Lung (tissue), 11 donors: ENCODE measurements at regions not wholly inside any gene's neighbourhood (a gene's known extent, or its start where the extent isn't known, plus 50 kb on each side); places are given as distances from the start of the nearest gene placed in this dataset.
A peak's percentile ranks its signal among the peaks of the same experiment; 100 is the strongest.
"Not testable (repeated sequence)": the region's sequence is repeated elsewhere in the genome, so short reads cannot be mapped to it uniquely, and the experiment has no call there.

ENCODE experiments used
- ATAC-seq: fragments of 200-7000 bp; cut with Tn5 transposase; one replicate; pipeline ENCODE4 v1.9.1; 2020; ENCODE audit warnings: moderate number of reproducible peaks; ENCODE audit not compliant: insufficient read depth, low FRiP score
- DNase-seq, 3 donors: peaks; one replicate each; pipeline ENCODE4 v3.0.0-alpha.2; 2013 to 2017
- H3K27ac ChIP-seq, 2 donors: one replicate each; pipeline ENCODE4 v1.5.1; 2013; ENCODE audit warnings: mild to moderate bottlenecking in 2 of 2, moderate library complexity in 2 of 2, control low read depth in 1 of 2, inconsistent platforms in 1 of 2, low read depth in 1 of 2, low read length in 1 of 2
- H3K27me3 ChIP-seq, 3 donors: one replicate each; pipeline ENCODE4 v1.5.1; 2013; ENCODE audit warnings: low read length in 2 of 3; ENCODE audit not compliant: control insufficient read depth in 3 of 3, insufficient read depth in 3 of 3
- H3K36me3 ChIP-seq, 4 donors: one replicate each; pipeline ENCODE4 v1.5.1; 2013; ENCODE audit warnings: low read length in 4 of 4, mild to moderate bottlenecking in 1 of 4, moderate library complexity in 1 of 4; ENCODE audit not compliant: control insufficient read depth in 4 of 4, insufficient read depth in 4 of 4
- H3K4me1 ChIP-seq, 5 donors: one replicate each; pipeline ENCODE4 v1.5.1; 2013; ENCODE audit warnings: low read length in 5 of 5, mild to moderate bottlenecking in 2 of 5, moderate library complexity in 1 of 5; ENCODE audit not compliant: control insufficient read depth in 5 of 5, insufficient read depth in 5 of 5
- H3K4me3 ChIP-seq: one replicate; pipeline ENCODE4 v1.5.1; 2013; ENCODE audit warnings: mild to moderate bottlenecking, control low read depth, moderate library complexity
- H3K9ac ChIP-seq, 2 donors: one replicate each; pipeline ENCODE4 v1.5.1; 2013; ENCODE audit warnings: low read length in 2 of 2, control low read depth in 1 of 2; ENCODE audit not compliant: insufficient read depth in 1 of 2
- H3K9me3 ChIP-seq, 4 donors: one replicate each; pipeline ENCODE4 v1.5.1; 2013; ENCODE audit warnings: low read length in 3 of 4, mild to moderate bottlenecking in 1 of 4, moderate library complexity in 1 of 4; ENCODE audit not compliant: control insufficient read depth in 4 of 4, insufficient read depth in 3 of 4
- CTCF ChIP-seq: IDR thresholded peaks from 2 replicates; pipeline ENCODE4 v1.5.1; 2012; ENCODE audit warnings: mild to moderate bottlenecking; ENCODE audit errors: control extremely low read depth, extremely low read depth
- WGBS, 2 donors: extraction: QIAGEN DNeasy Blood & Tissue Kit; methylation state at CpG; one replicate each; pipeline ENCODE4 v1.1.7; 2013; 5-methylcytosine and 5-hydroxymethylcytosine counted together
- donor health status: control.
- donor health status: control.
- donor health status: Bipolar disorder and iron deficiency.
- donor health status: healthy.
- donor health status: DM: yes; HTN: yes; CAD: no.

- Histone ChIP-seq H3K9me3 (no peaks in the 10 kb centered on the region), H3K27ac (no peak overlapping the region), H3K4me1 (no peaks in the 10 kb centered on the region), H3K4me3 (no peak overlapping the region), H3K9ac (no peak overlapping the region), H3K36me3 (no peaks in the 10 kb centered on the region), H3K27me3 (no peaks in the 10 kb centered on the region)
- no peak for ATAC-seq
- WGBS, 2 donors = 63% methylated on average over 3 of the region's 3 CpGs; no CpG with 5 or more reads in 1 of the 2 donors
- TF ChIP-seq CTCF = no peak
- DNase-seq = no peak
These were observed 807.1 kb upstream of the AMELY start for GRCh38 chrY:7718626-7719025.

GRCh38 chrY:7718126-7718525 is 806.6 kb upstream of the AMELY start:
- no peak overlapping the region for H3K9ac ChIP-seq
- DNase-seq (no peak), ATAC-seq (no peak)
- H3K36me3 ChIP-seq = no peaks in the 10 kb centered on the region
- H3K27me3 ChIP-seq = no peaks in the 10 kb centered on the region
- no peak overlapping the region for H3K27ac ChIP-seq
- no peaks in the 10 kb centered on the region for H3K9me3 ChIP-seq
- TF ChIP-seq CTCF = no peak
- H3K4me3 ChIP-seq = no peak overlapping the region
- WGBS, 2 donors = 89% methylated on average over 2 of the region's 2 CpGs; no CpG with 5 or more reads in 1 of the 2 donors
- H3K4me1 ChIP-seq = no peaks in the 10 kb centered on the region

GRCh38 chrY:7714426-7714825 is 802.9 kb upstream of the AMELY start:
- no peak overlapping the region for H3K27ac ChIP-seq
- ATAC-seq (no peak), DNase-seq (peak in 1 of 3 donors; percentile 30)
- no peaks in the 10 kb centered on the region for H3K27me3 ChIP-seq
- no peaks in the 10 kb centered on the region for H3K9me3 ChIP-seq
- no peak overlapping the region for H3K4me3 ChIP-seq
- no peaks in the 10 kb centered on the region for H3K4me1 ChIP-seq
- WGBS, 2 donors = 18% methylated on average over 2 of the region's 2 CpGs; no CpG with 5 or more reads in 1 of the 2 donors
- H3K36me3 ChIP-seq = no peaks in the 10 kb centered on the region
- no peak overlapping the region for H3K9ac ChIP-seq
- no peak for TF ChIP-seq CTCF

- H3K9me3 ChIP-seq, H3K4me3 ChIP-seq, H3K4me1 ChIP-seq, H3K27me3 ChIP-seq, H3K27ac ChIP-seq, DNase-seq, H3K36me3 ChIP-seq, ATAC-seq, H3K9ac ChIP-seq: not testable (repeated sequence)
- 100% methylated on average over 3 of the region's 3 CpGs; no CpG with 5 or more reads in 1 of the 2 donors for WGBS, 2 donors
These were observed 802.2 kb upstream of the AMELY start for GRCh38 chrY:7713738-7714137.
